ENCODE measurements at regions not wholly inside any gene's neighbourhood (a gene's known extent, or its start where the extent isn't known, plus 50 kb on each side); places are given as distances from the start of the nearest gene placed in this dataset.

- TF ChIP-seq CTCF (IDR thresholded peaks at IDR 0.05) (no peak), POLR2AphosphoS5 (IDR thresholded peaks at IDR 0.05) (no peak), EP300 (IDR thresholded peaks at IDR 0.05) (no peak)
These were observed 134.5 kb downstream of the SLIT2 start for GRCh38 chr4:20386001-20386740.
